HG03103 (cell line): ENCODE measurements at regions not wholly inside any gene's neighbourhood (a gene's known extent, or its start where the extent isn't known, plus 50 kb on each side); places are given as distances from the start of the nearest gene placed in this dataset.

Experiments used
- ATAC-seq: cut with Tn5 transposase; IDR thresholded peaks from one replicate; pipeline ENCODE4 v1.9.1; 2021; ENCODE audit warnings: low read depth; ENCODE audit not compliant: unreplicated experiment

DNA sequence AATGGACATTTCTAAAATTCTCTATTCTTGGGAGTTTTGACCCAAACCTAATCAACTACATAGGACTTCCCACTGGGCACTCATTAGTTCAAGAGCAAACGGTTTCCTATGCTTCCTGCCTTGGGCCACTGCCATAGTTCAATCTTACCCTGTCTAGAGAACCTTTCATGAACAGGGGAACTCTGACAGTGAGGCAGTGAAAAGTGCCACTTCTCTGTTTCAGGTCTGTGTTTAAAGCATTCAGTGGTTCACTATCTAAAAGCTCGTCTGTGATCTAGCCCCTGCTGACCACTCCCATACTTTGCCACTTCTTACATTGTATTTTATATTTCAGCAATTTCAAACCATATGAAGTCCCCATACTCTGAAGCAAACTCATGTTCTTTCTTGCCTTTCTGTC, 122.7 kb upstream of the IGF1 start:
- ATAC-seq = no peak

DNA sequence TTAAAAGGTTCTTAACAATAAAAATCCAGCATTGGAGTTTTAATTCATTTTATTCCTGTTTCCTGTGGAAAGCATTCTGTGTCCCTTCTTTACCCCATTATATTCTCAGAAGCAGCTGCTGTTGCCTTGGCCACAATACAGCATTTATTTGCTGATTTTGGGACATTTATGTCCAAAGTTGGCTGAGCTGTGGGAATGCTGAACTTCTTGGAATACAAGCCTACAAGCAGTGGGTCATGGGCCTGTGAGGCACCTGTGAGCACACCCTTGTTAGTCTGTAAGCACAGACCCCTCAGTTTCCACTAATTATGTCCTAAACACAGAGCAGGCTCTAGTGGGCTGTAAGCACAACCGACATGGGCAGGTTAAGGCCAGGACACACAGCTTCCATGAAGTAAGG, 122.2 kb upstream of the IGF1 start:
- no peak for ATAC-seq

DNA sequence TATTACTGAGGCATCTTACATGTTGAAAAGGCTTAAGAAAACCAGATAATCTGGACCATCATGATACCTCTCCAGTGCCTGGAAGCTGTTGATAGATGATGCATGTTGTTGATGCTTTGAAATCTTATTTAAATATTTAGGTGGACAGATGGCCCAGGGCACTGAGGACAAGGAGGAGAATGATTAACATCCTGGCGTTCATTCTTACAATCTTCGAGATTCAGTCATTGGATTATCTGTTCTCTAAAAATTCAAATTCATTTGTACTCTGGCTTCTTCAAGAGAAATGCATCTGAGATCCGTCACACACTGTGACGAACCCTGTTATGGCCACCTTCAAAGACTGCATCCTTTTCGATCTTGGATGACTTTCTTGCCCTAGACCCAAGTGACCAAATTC, 121.3 kb upstream of the IGF1 start:
- ATAC-seq = no peak

- ATAC-seq = no peak
These were observed 116.3 kb upstream of the IGF1 start for GRCh38 chr12:102596687-102597086.

DNA sequence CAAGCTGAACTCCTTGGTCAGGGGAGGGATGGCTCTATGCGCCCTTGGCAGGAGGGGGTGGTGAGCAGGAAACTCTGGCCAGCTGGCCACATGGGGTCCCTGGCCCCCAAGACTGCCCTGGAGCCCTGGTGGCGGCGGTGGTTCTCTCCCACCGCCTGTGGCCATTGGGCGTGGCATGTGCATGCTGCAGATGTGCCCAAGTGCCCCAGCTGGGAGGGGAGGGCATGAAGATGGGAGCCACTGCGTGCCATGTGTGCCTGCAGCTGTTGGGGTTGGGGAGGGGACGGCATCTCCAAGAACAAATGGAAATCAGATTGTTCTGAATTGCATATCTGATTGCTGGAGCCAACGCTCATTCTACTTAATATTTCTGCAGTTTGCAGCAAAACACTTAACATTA, 115.7 kb upstream of the IGF1 start:
- no peak for ATAC-seq

GRCh38 chr12:102595315-102595714, 115.0 kb upstream of the IGF1 start:
- no peak for ATAC-seq

DNA sequence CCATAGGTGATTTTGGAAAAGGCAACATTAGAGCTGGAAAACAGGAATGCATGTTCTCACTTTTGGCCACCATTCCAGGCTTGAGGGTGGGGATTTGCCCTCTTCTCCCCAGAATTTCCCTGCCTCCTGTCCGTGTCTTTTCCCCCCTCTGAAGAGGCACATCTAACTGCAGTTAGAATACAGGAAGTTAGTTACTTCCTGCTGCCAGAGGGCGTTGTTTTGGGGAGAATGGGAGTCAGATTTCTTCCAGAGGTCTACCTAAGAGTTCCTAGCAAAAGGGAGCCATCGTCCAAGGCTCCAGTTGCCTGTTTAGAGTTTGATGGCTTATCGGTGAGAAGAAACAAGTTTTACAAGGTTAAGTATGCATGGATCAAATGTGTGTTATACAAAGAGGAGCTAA, 112.8 kb upstream of the IGF1 start:
- ATAC-seq = no peak

- ATAC-seq = no peak
These were observed 111.8 kb upstream of the IGF1 start for GRCh38 chr12:102592134-102592533.

- no peak for ATAC-seq
These were observed 92.9 kb upstream of the IGF1 start for GRCh38 chr12:102573237-102573636.

GRCh38 chr12:102571889-102572288, 91.5 kb upstream of the IGF1 start:
- ATAC-seq = no peak

- ATAC-seq = no peak
These were observed 89.9 kb upstream of the IGF1 start for GRCh38 chr12:102570256-102570655.

DNA sequence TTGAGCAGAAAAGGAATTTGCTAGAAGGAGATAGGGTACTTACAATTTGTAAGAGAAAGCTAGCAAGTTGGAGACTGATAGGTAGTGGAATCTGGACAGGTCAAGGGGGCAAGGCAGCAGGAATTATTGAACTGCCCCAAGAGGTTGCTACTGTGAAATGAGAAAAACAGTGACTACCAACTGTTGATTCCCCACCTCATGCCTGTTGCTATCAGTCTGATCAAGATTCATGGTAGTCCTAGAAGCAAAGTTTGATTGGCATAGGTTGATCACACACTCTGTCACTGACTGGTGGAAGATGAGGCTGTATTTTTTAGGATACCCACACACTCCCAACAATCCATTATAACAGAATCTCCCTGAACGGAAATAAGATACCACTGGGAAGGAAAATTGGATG, 89.4 kb upstream of the IGF1 start:
- no peak for ATAC-seq

GRCh38 chr12:102568276-102568675, 87.9 kb upstream of the IGF1 start:
- ATAC-seq = no peak

DNA sequence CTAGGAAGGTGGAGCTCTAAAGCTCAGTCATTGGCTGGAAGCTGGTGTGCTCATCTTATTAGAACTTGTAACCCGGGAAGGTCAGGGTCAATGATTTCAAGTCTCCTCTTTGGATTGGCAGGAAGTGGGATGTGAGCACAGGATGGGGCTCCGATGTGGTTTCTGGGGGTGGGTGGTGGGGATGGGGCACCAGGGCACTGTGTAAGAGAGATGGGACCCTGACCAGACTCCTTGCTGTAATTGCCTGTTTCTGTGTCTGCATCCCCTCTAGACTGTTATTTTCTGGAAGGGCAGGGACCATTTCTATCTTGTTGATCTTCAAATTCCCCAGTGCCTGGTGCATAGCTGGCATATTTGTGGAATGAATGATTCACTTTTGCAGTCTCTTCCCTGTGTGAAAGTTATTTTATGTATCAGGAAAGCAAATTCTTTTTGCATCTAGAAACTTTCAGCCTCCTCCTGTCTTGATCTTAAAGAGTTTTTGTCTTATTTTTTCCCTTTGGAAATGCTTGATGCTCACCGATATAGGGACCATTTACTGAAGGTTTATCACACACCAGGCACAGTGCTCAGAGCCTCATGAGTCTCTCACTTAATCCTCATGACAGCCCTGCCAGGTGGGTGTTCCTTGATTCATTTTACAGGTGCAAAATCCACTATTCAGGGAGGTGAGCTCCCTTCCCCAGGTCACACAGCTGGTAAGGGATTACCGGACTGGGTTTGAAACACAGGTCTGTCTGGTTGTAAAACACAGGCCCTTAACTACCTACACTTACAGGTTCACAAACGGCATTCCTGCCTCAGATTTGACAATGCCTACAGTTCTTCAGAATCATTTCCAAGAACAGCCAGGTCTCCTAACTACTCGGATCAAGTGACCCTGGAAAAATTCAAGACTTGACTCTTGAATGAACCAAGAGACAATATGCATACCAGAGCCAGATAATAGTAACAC, 86.9 kb upstream of the IGF1 start:
- ATAC-seq = no peak

GRCh38 chr12:102565555-102565954, 85.2 kb upstream of the IGF1 start:
- ATAC-seq = no peak

GRCh38 chr12:102564026-102564425, 83.7 kb upstream of the IGF1 start:
- ATAC-seq = no peak

DNA sequence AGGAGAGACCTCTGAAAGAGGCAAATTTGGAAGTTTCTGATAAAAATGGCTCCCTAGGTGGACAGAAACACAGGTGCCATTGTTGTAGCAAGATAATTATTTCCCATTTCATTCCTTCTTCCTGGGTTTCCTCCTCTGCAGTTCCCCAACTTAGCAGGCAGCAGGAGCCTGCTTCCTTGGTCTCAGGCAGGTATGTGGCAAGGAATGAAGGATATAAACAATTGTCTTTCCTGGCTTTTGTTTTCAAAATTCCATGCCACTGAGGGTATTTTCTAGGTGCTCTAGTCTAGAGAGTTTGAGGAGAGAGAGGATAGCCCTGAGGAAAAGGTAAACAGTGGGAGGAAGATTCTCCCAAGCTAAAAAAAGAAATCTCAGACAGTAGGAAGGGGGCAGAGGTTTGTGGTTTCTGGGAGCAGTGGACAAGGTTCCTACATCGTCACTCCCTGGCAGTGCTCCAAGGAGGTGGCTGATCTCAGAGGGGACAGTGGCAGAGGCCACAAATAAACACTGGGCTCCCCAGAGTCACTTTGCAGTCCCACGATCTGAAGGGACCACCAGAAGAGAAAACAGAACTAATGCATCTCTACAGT, 82.6 kb upstream of the IGF1 start:
- ATAC-seq = no peak

DNA sequence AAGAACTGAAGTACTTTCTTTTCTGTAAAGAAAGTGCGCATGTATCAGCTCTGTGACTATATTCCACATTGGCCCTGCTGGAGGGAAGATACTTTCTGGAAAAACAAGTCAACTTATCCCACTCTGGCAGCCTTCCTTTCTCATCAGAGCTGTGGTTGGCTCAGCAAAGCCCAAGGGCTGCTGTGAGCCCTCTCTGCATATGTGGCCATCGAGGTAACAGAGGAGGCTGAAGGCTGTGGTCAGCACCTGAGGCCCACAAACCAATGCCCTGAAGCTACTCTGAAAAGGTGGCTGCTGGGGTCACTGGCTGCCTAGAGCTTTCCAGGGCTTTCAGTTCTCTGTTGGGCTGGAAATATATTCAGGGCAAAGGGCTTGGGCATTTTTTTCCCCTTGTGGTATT, 70.8 kb upstream of the IGF1 start:
- no peak for ATAC-seq

- no peak for ATAC-seq
These were observed 69.3 kb upstream of the IGF1 start for GRCh38 chr12:102549691-102550090.

DNA sequence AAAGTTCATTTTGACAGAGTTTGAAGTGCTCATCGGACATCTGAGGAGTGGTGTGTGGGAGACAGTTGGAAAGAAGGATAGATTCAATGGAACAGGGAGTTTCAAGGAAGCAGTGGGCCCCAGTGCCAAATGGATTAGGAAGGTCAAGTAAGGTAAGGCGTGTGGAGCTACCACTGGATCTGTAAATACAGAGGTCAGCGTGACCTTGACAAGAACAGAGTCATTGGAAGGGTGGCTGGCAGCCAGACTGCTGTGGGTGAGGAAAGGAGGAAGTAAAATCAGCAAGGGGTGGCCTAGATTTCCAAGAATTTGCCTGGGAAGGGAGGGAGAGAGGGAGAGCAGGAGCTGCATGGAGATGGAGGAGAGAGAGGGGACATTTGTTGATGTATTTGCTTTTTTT, 68.2 kb upstream of the IGF1 start:
- no peak for ATAC-seq

- no peak for ATAC-seq
These were observed 63.4 kb upstream of the IGF1 start for GRCh38 chr12:102543494-102544485.
